Nephron (organoid): ENCODE measurements at regions not wholly inside any gene's neighbourhood (a gene's known extent, or its start where the extent isn't known, plus 50 kb on each side); places are given as distances from the start of the nearest gene placed in this dataset.
"Not testable (repeated sequence)": the region's sequence is repeated elsewhere in the genome, so short reads cannot be mapped to it uniquely, and the experiment has no call there.

ENCODE experiments used
- H3K27ac Mint-ChIP-seq, 3 experiments: 2 replicates each; pipeline ENCODE4 v1.8.0; 2020; ENCODE audit warnings: mixed read lengths in 3 of 3, mild to moderate bottlenecking in 2 of 3, moderate library complexity in 1 of 3
- H3K27me3 Mint-ChIP-seq: 2 replicates; pipeline ENCODE4 v1.8.0; 2021; ENCODE audit warnings: low read depth, mild to moderate bottlenecking, moderate library complexity, mixed read lengths
- H3K36me3 Mint-ChIP-seq: 2 replicates; pipeline ENCODE4 v1.8.0; 2020; ENCODE audit warnings: low read depth, mixed read lengths
- H3K4me1 Mint-ChIP-seq: 2 replicates; pipeline ENCODE4 v1.8.0; 2020; ENCODE audit warnings: mixed read lengths
- H3K4me3 Mint-ChIP-seq, 3 experiments: 2 replicates each; pipeline ENCODE4 v1.8.0; 2020; ENCODE audit warnings: mild to moderate bottlenecking in 3 of 3, mixed read lengths in 3 of 3, moderate library complexity in 2 of 3
- H3K9me3 Mint-ChIP-seq: 2 replicates; pipeline ENCODE4 v1.8.0; 2020; ENCODE audit warnings: mixed read lengths
- TF ChIP-seq, protein P1 (sequence below), 3 experiments: fragments of 200-600 bp; sonication (generic); IDR thresholded peaks; one replicate each; pipeline ENCODE4 v1.5.0; 2021; ENCODE audit warnings: antibody characterized with exemption in 3 of 3; ENCODE audit not compliant: unreplicated experiment in 3 of 3

DNA sequence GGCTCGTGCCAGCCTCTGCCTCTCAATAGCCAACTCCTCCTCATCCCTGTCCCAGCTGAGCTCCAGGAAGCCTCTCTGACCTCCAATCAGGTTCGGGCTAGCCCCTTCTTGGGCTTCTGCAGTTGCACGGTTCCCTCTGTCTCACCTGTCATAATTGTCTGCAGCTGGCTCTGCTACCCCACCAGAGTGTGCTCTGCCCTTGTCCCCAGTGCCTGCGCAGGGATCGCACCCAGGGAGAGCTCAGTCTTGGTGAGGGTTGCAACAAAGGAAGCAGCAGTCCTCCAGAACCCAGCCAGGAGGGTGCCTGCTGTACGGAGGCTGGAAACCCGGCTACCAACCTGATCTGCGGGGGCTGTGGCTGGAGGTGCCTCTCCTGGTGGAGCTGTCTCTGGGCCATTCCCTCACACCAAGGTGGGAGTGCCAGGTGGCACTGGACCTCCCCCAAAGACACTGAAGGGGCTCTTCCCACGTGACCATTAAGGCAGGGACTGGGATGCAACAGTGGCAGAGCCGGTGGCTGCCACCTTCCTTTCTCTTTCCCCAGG lies 63.5 kb upstream of the DMRTB1 start:
- H3K27me3 Mint-ChIP-seq, result peaks cover 30% of the 10 kb centered on the region
- peaks cover 5% of the 10 kb centered on the region for H3K4me1 Mint-ChIP-seq
- no peak overlapping the region for H3K27ac Mint-ChIP-seq
- H3K36me3 Mint-ChIP-seq, result no peaks in the 10 kb centered on the region
- no peaks in the 10 kb centered on the region for H3K9me3 Mint-ChIP-seq
- no peak overlapping the region for H3K4me3 Mint-ChIP-seq
- TF ChIP-seq, protein P1, sequence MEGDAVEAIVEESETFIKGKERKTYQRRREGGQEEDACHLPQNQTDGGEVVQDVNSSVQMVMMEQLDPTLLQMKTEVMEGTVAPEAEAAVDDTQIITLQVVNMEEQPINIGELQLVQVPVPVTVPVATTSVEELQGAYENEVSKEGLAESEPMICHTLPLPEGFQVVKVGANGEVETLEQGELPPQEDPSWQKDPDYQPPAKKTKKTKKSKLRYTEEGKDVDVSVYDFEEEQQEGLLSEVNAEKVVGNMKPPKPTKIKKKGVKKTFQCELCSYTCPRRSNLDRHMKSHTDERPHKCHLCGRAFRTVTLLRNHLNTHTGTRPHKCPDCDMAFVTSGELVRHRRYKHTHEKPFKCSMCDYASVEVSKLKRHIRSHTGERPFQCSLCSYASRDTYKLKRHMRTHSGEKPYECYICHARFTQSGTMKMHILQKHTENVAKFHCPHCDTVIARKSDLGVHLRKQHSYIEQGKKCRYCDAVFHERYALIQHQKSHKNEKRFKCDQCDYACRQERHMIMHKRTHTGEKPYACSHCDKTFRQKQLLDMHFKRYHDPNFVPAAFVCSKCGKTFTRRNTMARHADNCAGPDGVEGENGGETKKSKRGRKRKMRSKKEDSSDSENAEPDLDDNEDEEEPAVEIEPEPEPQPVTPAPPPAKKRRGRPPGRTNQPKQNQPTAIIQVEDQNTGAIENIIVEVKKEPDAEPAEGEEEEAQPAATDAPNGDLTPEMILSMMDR (IDR thresholded peaks at IDR 0.05; ENCODE audit: unreplicated experiment in 3 of 3), result no peak

- H3K4me1 Mint-ChIP-seq, result peaks cover under 1% of the 10 kb centered on the region
- H3K4me3 Mint-ChIP-seq, result no peak overlapping the region
- H3K36me3 Mint-ChIP-seq, result no peaks in the 10 kb centered on the region
- no peaks in the 10 kb centered on the region for H3K9me3 Mint-ChIP-seq
- H3K27me3 Mint-ChIP-seq, result peaks cover 30% of the 10 kb centered on the region
- no peak overlapping the region for H3K27ac Mint-ChIP-seq
- TF ChIP-seq, protein P1 (IDR thresholded peaks at IDR 0.05; ENCODE audit: unreplicated experiment in 3 of 3), result no peak
These were observed 62.5 kb upstream of the DMRTB1 start for GRCh38 chr1:53396573-53397268.

DNA sequence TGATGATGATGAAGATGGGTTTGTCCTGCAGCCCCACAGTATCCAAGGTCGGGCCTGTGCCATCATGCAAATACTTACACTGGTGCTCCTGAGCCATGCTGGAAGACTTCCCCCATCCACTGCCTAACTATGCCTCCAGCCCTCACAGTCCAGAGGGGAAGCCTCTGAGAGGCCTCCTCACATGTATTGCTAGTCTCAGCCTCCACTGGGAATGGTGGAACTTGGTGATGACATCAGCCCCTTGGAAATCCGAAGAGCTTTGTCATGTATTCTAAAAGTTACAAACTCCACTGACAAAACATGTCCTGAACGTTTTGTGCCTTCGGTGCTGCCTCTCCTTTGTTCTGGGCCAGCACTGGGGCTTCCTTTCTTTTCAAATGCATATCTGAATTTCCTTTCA lies 61.1 kb upstream of the DMRTB1 start:
- H3K4me3 Mint-ChIP-seq, result no peak overlapping the region
- peaks cover 27% of the 10 kb centered on the region for H3K27me3 Mint-ChIP-seq
- no peaks in the 10 kb centered on the region for H3K4me1 Mint-ChIP-seq
- no peak overlapping the region for H3K27ac Mint-ChIP-seq
- no peaks in the 10 kb centered on the region for H3K9me3 Mint-ChIP-seq
- H3K36me3 Mint-ChIP-seq, result no peaks in the 10 kb centered on the region
- TF ChIP-seq, protein P1 (IDR thresholded peaks at IDR 0.05; ENCODE audit: unreplicated experiment in 3 of 3), result no peak

DNA sequence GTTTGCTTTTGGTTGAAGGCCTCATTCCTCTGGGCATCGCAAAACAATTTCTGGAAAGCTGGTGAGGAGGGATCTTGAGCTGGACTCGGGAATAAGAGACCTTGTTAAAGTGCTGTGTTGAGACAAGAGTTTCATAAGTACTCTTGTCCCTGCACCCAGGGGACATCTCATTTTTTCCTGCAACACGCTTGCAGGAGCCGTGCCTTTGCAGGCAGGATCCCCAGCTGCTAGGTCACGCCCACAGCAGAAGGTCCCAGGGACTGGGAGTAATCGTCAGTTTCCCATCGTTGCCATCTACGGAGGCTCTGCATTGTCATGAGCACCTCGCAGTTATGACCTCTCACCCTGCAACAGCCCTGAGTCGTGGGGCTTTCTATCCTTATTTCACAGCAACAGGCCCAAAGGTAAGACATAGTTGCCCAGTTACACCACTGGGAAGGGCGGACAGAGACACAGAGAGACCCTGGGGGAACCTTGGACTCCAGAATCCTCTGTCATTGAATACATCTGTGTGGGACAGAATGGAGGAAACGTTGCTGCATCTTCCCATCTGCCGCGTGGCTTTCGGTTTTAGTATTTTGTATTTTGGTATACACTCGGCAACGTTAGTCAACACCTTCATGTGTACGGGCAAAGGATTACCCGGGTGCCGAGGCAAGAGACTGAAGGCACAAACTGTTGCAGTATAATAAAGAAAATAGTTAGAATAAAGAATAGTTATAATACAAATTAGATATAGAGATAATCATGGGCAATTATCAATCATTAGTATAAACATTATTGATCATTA lies 60.4 kb upstream of the DMRTB1 start:
- H3K9me3 Mint-ChIP-seq, result no peaks in the 10 kb centered on the region
- TF ChIP-seq, protein P1 (IDR thresholded peaks at IDR 0.05; ENCODE audit: unreplicated experiment in 3 of 3), result no peak
- no peak overlapping the region for H3K27ac Mint-ChIP-seq

DNA sequence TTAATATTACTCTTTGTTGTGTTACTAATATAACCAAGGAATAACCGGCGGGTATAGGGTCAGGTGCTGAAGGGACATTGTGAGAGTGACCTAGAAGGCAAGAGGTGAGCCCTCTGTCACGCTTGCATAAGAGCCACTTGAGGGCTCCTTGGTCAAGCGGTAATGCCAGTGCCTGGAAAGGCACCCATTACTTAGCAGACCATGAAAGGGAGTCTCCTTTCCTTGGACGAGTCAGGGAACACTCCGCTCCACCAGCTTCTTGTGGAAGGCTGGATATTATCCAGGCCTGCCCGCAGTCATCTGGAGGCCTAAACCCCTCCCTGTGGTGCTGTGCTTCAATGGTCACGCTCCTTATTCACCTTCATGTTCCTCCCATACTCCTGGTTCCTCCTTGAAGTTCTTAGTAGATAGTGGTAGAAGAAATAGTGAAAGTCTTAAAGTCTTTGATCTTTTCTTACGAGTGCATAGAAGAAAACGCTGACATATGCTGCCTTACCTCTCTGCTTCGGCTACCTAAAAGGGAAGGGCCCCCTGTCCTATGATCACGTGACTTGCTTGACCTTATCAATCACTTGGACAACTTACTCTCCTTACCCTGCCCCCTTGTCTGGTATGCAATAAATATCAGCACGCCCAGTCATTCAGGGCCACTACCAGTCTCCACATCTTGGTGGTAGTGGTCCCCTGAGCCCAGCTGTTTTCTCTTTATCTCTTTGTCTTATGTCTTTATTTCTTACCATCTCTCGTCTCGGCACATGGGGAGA lies 59.6 kb upstream of the DMRTB1 start:
- H3K27me3 Mint-ChIP-seq, result peaks cover 22% of the 10 kb centered on the region
- H3K9me3 Mint-ChIP-seq, H3K4me1 Mint-ChIP-seq, H3K27ac Mint-ChIP-seq, H3K4me3 Mint-ChIP-seq, H3K36me3 Mint-ChIP-seq: not testable (repeated sequence)

More for the DNA sequence above, 60.4 kb upstream of the DMRTB1 start:
- H3K27me3 Mint-ChIP-seq, result peaks cover 22% of the 10 kb centered on the region
- no peak overlapping the region for H3K4me3 Mint-ChIP-seq
- no peaks in the 10 kb centered on the region for H3K36me3 Mint-ChIP-seq
- no peaks in the 10 kb centered on the region for H3K4me1 Mint-ChIP-seq
